Fibroblast of peridontal ligament (primary cell): ENCODE measurements at regions not wholly inside any gene's neighbourhood (a gene's known extent, or its start where the extent isn't known, plus 50 kb on each side); places are given as distances from the start of the nearest gene placed in this dataset.
"Not testable (repeated sequence)": the region's sequence is repeated elsewhere in the genome, so short reads cannot be mapped to it uniquely, and the experiment has no call there.

Experiments used
- DNase-seq: peaks from one replicate; pipeline ENCODE4 v3.0.0-alpha.2; 2010; ENCODE audit errors: extremely low read depth

GRCh38 chr2:166831930-166832329 is 56.4 kb upstream of the XIRP2 start:
- no peak for DNase-seq

- no peak for DNase-seq
Measured at GRCh38 chr2:166825914-166826313, 62.4 kb upstream of the XIRP2 start.

- DNase-seq = no peak
Measured at GRCh38 chr2:166814335-166814734, 73.9 kb upstream of the XIRP2 start.

GRCh38 chr2:166812166-166812891 is 76.0 kb upstream of the XIRP2 start:
- no peak for DNase-seq

GRCh38 chr2:166805753-166806152 is 82.5 kb upstream of the XIRP2 start:
- no peak for DNase-seq

- no peak for DNase-seq
Measured at GRCh38 chr2:166803373-166804000, 84.8 kb upstream of the XIRP2 start.

- no peak for DNase-seq
Measured at GRCh38 chr2:166802475-166802874, 85.8 kb upstream of the XIRP2 start.

GRCh38 chr2:166792808-166793207 is 95.5 kb upstream of the XIRP2 start:
- DNase-seq = no peak

GRCh38 chr2:166786707-166787106 is 101.6 kb upstream of the XIRP2 start:
- DNase-seq = no peak

GRCh38 chr2:166784296-166784946 is 103.9 kb upstream of the XIRP2 start:
- no peak for DNase-seq

- no peak for DNase-seq
Measured at GRCh38 chr2:166775176-166775575, 113.1 kb upstream of the XIRP2 start.

- no peak for DNase-seq
Measured at GRCh38 chr2:166773308-166773949, 114.9 kb upstream of the XIRP2 start.

GRCh38 chr2:166768393-166769123 is 119.7 kb upstream of the XIRP2 start:
- no peak for DNase-seq

GRCh38 chr2:166766769-166767322 is 121.4 kb upstream of the XIRP2 start:
- DNase-seq = not testable (repeated sequence)

GRCh38 chr2:166766220-166766619 is 122.1 kb upstream of the XIRP2 start:
- DNase-seq = no peak

GRCh38 chr2:166765141-166765540 is 123.1 kb upstream of the XIRP2 start:
- no peak for DNase-seq

GRCh38 chr2:166764702-166765101 is 123.6 kb upstream of the XIRP2 start:
- DNase-seq = no peak

GRCh38 chr2:166764216-166764615 is 124.1 kb upstream of the XIRP2 start:
- no peak for DNase-seq

GRCh38 chr2:166762746-166763145 is 125.5 kb upstream of the XIRP2 start:
- DNase-seq = no peak

- DNase-seq = no peak
Measured at GRCh38 chr2:166758956-166759355, 129.3 kb upstream of the XIRP2 start.

- no peak for DNase-seq
Measured at GRCh38 chr2:166750624-166751023, 137.7 kb upstream of the XIRP2 start.

GRCh38 chr2:166744117-166744516 is 144.2 kb upstream of the XIRP2 start:
- not testable (repeated sequence) for DNase-seq
